ENCODE measurements at regions not wholly inside any gene's neighbourhood (a gene's known extent, or its start where the extent isn't known, plus 50 kb on each side); places are given as distances from the start of the nearest gene placed in this dataset.
"Not testable (repeated sequence)": the region's sequence is repeated elsewhere in the genome, so short reads cannot be mapped to it uniquely, and the experiment has no call there.

GRCh38 chr10:121339114-121339513 is 259.1 kb downstream of the FGFR2 start:
- no peak for DNase-seq

- DNase-seq = no peak
Observed at GRCh38 chr10:121340271-121340831, 257.9 kb downstream of the FGFR2 start.

- no peak for DNase-seq
Observed at GRCh38 chr10:121351540-121351939, 246.7 kb downstream of the FGFR2 start.

GRCh38 chr10:121352231-121352855 is 245.9 kb downstream of the FGFR2 start:
- DNase-seq = no peak

GRCh38 chr10:121355161-121355560 is 243.1 kb downstream of the FGFR2 start:
- DNase-seq = no peak

- DNase-seq = no peak
Observed at GRCh38 chr10:121356183-121356582, 242.1 kb downstream of the FGFR2 start.

- DNase-seq = no peak
Observed at GRCh38 chr10:121357401-121357800, 240.8 kb downstream of the FGFR2 start.

- no peak for DNase-seq
Observed at GRCh38 chr10:121362026-121362425, 236.2 kb downstream of the FGFR2 start.

GRCh38 chr10:121365566-121365965 is 232.7 kb downstream of the FGFR2 start:
- no peak for DNase-seq

GRCh38 chr10:121368347-121369025 is 229.8 kb downstream of the FGFR2 start:
- no peak for DNase-seq

GRCh38 chr10:121369616-121370015 is 228.6 kb downstream of the FGFR2 start:
- DNase-seq = no peak

GRCh38 chr10:121371836-121372235 is 226.4 kb downstream of the FGFR2 start:
- DNase-seq = no peak

GRCh38 chr10:121373411-121373810 is 224.8 kb downstream of the FGFR2 start:
- DNase-seq = no peak

- no peak for DNase-seq
Observed at GRCh38 chr10:121374121-121374520, 224.1 kb downstream of the FGFR2 start.

GRCh38 chr10:121375172-121375571 is 223.1 kb downstream of the FGFR2 start:
- DNase-seq = no peak

- DNase-seq = no peak
Observed at GRCh38 chr10:121378251-121378801, 219.9 kb downstream of the FGFR2 start.

- no peak for DNase-seq
Observed at GRCh38 chr10:121379013-121379412, 219.2 kb downstream of the FGFR2 start.

- DNase-seq = no peak
Observed at GRCh38 chr10:121380211-121380610, 218.0 kb downstream of the FGFR2 start.

- DNase-seq = not testable (repeated sequence)
Observed at GRCh38 chr10:121382029-121382520, 216.2 kb downstream of the FGFR2 start.

GRCh38 chr10:121385136-121385535 is 213.1 kb downstream of the FGFR2 start:
- no peak for DNase-seq

GRCh38 chr10:121392657-121393056 is 205.6 kb downstream of the FGFR2 start:
- no peak for DNase-seq

- DNase-seq = no peak
Observed at GRCh38 chr10:121393522-121393921, 204.7 kb downstream of the FGFR2 start.

GRCh38 chr10:121400507-121400906 is 197.7 kb downstream of the FGFR2 start:
- DNase-seq = not testable (repeated sequence)

- no peak for DNase-seq
Observed at GRCh38 chr10:121403527-121403926, 194.7 kb downstream of the FGFR2 start.
